ENCODE measurements at regions not wholly inside any gene's neighbourhood (a gene's known extent, or its start where the extent isn't known, plus 50 kb on each side); places are given as distances from the start of the nearest gene placed in this dataset.

DNA sequence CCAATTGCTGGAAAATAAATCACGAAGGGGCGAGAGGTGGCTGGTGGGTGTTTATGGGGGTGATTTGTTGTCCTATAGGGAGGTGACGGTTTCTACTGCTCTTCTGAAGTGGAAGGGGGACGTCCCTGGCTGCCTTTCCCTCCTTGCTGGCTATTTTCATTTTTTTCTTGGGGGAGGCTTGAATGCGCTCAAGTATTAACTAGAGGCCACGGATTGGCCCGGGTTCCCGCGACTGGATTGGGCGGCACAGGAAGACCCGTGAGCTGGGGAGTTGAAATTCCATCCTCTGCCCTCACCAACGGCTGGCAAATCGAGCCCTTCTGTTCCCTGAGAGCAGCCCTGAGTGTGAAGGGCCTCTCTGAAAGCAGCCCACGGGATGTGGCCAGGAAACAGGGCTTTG, 176.5 kb upstream of the SPRED2 start (continued):
- TF ChIP-seq, protein P1, sequence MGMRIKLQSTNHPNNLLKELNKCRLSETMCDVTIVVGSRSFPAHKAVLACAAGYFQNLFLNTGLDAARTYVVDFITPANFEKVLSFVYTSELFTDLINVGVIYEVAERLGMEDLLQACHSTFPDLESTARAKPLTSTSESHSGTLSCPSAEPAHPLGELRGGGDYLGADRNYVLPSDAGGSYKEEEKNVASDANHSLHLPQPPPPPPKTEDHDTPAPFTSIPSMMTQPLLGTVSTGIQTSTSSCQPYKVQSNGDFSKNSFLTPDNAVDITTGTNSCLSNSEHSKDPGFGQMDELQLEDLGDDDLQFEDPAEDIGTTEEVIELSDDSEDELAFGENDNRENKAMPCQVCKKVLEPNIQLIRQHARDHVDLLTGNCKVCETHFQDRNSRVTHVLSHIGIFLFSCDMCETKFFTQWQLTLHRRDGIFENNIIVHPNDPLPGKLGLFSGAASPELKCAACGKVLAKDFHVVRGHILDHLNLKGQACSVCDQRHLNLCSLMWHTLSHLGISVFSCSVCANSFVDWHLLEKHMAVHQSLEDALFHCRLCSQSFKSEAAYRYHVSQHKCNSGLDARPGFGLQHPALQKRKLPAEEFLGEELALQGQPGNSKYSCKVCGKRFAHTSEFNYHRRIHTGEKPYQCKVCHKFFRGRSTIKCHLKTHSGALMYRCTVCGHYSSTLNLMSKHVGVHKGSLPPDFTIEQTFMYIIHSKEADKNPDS (CRISPR knock-in tag; IDR thresholded peaks at IDR 0.05), result no peak

DNA sequence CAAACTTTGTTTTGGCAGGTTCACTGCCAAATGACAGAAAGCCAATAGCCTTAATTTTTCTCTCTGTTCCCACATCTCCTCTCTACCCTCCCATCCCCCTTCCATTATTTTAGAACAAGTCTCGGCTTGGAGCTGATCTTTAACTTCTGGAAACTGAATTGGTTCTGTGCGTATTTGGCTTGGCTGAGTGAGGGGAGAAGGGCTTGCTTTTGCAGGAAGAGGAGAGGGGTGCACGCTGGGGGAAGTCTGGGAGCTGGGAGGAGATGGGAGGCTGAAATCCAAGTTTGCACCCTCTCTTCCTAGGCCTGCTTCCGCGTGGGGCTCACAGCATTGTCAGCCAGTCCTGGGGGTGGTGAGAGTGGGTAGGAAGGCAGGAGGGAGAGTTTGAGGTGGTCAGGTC, 176.1 kb upstream of the SPRED2 start:
- CTCF ChIA-PET (ENCODE audit: low intra/inter-chr PET ratio, low total read pairs), result no interaction called here
- Histone ChIP-seq H3K79me2 (ENCODE audit: insufficient read depth, low read length) (no peaks in the 10 kb centered on the region), H3K27ac (ENCODE audit: extremely low read length, insufficient read depth, low read length) (no peak overlapping the region), H3K4me3 (replicated peaks in 1 of 3; ENCODE audit: insufficient read depth in 1 of 3, low read depth in 2 of 3, low read length in 3 of 3) (no peak overlapping the region), H3K9me3 (ENCODE audit: low read length) (no peaks in the 10 kb centered on the region), H4K20me1 (ENCODE audit: insufficient read depth, low read length) (no peaks in the 10 kb centered on the region), H3K27me3 (ENCODE audit: control insufficient read depth in 1 of 2, insufficient read depth in 2 of 2, low read length in 2 of 2) (peaks cover 0 to 22% of the 10 kb centered on the region in 2 experiments; a peak in 3 of 5 replicates), H3K4me2 (ENCODE audit: low read depth, low read length) (no peak overlapping the region), H2AFZ (ENCODE audit: low read length) (no peak overlapping the region), H3K4me1 (ENCODE audit: insufficient read depth, low read length) (0 out of 2 replicates have a peak, but pooled peaks cover 10% of the 10 kb centered on the region), H3K36me3 (replicated peaks in 1 of 2; ENCODE audit: control insufficient read depth in 1 of 2, insufficient read depth in 2 of 2, low read length in 2 of 2) (no peaks in the 10 kb centered on the region), H3K9ac (ENCODE audit: insufficient read depth, low read depth, low read length) (no peak overlapping the region)
- no TSS peak for BruUV-seq (replicated peaks)
- in situ Hi-C loops (cut with HindIII; ENCODE audit: extremely low pct_ligation_motif_present, low pct_unique_long_range_greater_than_20kb), result no loop called here
- 17% methylated on average over 5 of the region's 5 CpGs for WGBS (ENCODE audit: low lambda C conversion rate)
- DNase-seq (ENCODE audit: low spot score), result no peak
- no peak for ATAC-seq
- FAIRE-seq, result no peak
- POLR2A ChIA-PET, result no interaction called here
- intact Hi-C loops (cut with micrococcal nuclease; ENCODE audit: unreplicated experiment), result no loop called here
- TF ChIP-seq IKZF1 (IDR thresholded peaks at IDR 0.05), result no peak
- TF ChIP-seq, protein P2, sequence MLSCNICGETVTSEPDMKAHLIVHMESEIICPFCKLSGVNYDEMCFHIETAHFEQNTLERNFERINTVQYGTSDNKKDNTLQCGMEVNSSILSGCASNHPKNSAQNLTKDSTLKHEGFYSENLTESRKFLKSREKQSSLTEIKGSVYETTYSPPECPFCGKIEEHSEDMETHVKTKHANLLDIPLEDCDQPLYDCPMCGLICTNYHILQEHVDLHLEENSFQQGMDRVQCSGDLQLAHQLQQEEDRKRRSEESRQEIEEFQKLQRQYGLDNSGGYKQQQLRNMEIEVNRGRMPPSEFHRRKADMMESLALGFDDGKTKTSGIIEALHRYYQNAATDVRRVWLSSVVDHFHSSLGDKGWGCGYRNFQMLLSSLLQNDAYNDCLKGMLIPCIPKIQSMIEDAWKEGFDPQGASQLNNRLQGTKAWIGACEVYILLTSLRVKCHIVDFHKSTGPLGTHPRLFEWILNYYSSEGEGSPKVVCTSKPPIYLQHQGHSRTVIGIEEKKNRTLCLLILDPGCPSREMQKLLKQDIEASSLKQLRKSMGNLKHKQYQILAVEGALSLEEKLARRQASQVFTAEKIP (CRISPR knock-in tag; IDR thresholded peaks at IDR 0.05; ENCODE audit: borderline replicate concordance), result no peak
- TF ChIP-seq, protein P3, sequence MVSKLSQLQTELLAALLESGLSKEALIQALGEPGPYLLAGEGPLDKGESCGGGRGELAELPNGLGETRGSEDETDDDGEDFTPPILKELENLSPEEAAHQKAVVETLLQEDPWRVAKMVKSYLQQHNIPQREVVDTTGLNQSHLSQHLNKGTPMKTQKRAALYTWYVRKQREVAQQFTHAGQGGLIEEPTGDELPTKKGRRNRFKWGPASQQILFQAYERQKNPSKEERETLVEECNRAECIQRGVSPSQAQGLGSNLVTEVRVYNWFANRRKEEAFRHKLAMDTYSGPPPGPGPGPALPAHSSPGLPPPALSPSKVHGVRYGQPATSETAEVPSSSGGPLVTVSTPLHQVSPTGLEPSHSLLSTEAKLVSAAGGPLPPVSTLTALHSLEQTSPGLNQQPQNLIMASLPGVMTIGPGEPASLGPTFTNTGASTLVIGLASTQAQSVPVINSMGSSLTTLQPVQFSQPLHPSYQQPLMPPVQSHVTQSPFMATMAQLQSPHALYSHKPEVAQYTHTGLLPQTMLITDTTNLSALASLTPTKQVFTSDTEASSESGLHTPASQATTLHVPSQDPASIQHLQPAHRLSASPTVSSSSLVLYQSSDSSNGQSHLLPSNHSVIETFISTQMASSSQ (IDR thresholded peaks at IDR 0.05; ENCODE audit: low read depth), result no peak
- TF ChIP-seq, protein P3 (CRISPR knock-in tag; IDR thresholded peaks at IDR 0.05; ENCODE audit: borderline replicate concordance), result no peak
- no peak for TF ChIP-seq HNF4G (IDR thresholded peaks at IDR 0.05; ENCODE audit: borderline replicate concordance, low read depth, low read length)
- TF ChIP-seq HNF4G (CRISPR knock-in tag; IDR thresholded peaks at IDR 0.05; ENCODE audit: borderline replicate concordance, low read depth), result no peak
- TF ChIP-seq, protein P4, sequence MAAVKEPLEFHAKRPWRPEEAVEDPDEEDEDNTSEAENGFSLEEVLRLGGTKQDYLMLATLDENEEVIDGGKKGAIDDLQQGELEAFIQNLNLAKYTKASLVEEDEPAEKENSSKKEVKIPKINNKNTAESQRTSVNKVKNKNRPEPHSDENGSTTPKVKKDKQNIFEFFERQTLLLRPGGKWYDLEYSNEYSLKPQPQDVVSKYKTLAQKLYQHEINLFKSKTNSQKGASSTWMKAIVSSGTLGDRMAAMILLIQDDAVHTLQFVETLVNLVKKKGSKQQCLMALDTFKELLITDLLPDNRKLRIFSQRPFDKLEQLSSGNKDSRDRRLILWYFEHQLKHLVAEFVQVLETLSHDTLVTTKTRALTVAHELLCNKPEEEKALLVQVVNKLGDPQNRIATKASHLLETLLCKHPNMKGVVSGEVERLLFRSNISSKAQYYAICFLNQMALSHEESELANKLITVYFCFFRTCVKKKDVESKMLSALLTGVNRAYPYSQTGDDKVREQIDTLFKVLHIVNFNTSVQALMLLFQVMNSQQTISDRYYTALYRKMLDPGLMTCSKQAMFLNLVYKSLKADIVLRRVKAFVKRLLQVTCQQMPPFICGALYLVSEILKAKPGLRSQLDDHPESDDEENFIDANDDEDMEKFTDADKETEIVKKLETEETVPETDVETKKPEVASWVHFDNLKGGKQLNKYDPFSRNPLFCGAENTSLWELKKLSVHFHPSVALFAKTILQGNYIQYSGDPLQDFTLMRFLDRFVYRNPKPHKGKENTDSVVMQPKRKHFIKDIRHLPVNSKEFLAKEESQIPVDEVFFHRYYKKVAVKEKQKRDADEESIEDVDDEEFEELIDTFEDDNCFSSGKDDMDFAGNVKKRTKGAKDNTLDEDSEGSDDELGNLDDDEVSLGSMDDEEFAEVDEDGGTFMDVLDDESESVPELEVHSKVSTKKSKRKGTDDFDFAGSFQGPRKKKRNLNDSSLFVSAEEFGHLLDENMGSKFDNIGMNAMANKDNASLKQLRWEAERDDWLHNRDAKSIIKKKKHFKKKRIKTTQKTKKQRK (IDR thresholded peaks at IDR 0.05; ENCODE audit: low read length), result no peak
- no peak for TF ChIP-seq ADNP (CRISPR knock-in tag; IDR thresholded peaks at IDR 0.05)
- TF ChIP-seq, protein P5, sequence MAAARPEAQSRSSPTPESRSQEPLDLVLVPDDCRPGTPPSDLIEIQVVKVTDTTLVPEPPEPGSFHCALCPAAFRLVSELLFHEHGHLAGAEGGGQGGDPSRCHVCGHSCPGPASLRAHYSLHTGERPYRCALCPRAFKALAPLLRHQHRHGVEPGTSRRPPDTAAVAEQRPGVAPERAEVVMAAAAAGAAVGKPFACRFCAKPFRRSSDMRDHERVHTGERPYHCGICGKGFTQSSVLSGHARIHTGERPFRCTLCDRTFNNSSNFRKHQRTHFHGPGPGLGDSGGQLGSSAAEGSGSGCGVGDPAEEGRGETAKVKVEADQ (CRISPR knock-in tag; IDR thresholded peaks at IDR 0.05; ENCODE audit: borderline replicate concordance), result no peak
- TF ChIP-seq POLR2A (IDR thresholded peaks at IDR 0.05; ENCODE audit: insufficient read depth in 1 of 2, low read depth in 2 of 2, low read length in 2 of 2), result no peak
